GM18870 (cell line): ENCODE measurements at regions not wholly inside any gene's neighbourhood (a gene's known extent, or its start where the extent isn't known, plus 50 kb on each side); places are given as distances from the start of the nearest gene placed in this dataset.

Experiments
- ATAC-seq: cut with Tn5 transposase; IDR thresholded peaks from one replicate; pipeline ENCODE4 v1.9.1; 2021; ENCODE audit warnings: moderate library complexity; ENCODE audit not compliant: unreplicated experiment

DNA sequence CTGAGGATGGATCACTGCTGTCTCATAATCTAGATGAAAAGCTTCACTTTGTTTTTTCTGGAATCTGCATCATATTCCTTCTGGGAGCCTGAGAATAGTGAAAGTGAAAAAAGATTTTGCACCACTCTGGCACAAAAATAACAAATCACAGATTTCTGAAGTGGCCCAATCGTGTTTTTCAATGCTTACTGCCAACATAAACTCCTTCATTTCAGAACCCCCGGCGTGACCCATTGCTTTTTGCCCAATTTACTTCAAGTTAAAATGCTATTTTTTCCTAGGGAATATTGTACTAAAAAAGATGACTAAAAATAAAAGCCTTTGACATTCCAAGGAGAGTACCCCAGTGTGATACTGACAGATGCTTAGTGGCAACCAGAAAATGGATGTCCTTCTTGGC is 53.7 kb upstream of the ANK3 start:
- no peak for ATAC-seq

DNA sequence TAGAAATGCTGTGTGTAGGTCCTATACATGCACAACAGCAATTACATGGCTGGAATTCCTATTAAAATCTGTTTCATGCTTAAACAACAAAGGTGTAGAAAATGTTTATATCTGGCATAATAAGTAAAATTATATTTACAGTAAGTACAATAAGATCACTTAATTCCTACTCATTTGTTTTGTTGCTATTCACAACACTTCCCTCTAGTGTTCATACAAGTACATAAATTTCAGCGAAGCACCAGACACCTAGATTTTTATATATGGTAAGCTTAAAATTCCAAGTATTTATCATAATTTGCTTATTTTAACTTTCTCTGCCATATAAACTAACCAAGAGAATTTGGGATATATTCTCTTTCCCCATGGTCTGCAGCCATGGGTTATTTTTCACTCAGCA is 51.8 kb upstream of the ANK3 start:
- no peak for ATAC-seq

- no peak for ATAC-seq
Observed at GRCh38 chr10:60439641-60440040, 50.0 kb upstream of the ANK3 start.
